HG03469 (cell line): ENCODE measurements at regions not wholly inside any gene's neighbourhood (a gene's known extent, or its start where the extent isn't known, plus 50 kb on each side); places are given as distances from the start of the nearest gene placed in this dataset.
"Not testable (repeated sequence)": the region's sequence is repeated elsewhere in the genome, so short reads cannot be mapped to it uniquely, and the experiment has no call there.

Experiments
- ATAC-seq: cut with Tn5 transposase; IDR thresholded peaks from one replicate; pipeline ENCODE4 v1.9.1; 2021; ENCODE audit warnings: mild to moderate bottlenecking, moderate library complexity, moderate number of reproducible peaks; ENCODE audit not compliant: unreplicated experiment

DNA sequence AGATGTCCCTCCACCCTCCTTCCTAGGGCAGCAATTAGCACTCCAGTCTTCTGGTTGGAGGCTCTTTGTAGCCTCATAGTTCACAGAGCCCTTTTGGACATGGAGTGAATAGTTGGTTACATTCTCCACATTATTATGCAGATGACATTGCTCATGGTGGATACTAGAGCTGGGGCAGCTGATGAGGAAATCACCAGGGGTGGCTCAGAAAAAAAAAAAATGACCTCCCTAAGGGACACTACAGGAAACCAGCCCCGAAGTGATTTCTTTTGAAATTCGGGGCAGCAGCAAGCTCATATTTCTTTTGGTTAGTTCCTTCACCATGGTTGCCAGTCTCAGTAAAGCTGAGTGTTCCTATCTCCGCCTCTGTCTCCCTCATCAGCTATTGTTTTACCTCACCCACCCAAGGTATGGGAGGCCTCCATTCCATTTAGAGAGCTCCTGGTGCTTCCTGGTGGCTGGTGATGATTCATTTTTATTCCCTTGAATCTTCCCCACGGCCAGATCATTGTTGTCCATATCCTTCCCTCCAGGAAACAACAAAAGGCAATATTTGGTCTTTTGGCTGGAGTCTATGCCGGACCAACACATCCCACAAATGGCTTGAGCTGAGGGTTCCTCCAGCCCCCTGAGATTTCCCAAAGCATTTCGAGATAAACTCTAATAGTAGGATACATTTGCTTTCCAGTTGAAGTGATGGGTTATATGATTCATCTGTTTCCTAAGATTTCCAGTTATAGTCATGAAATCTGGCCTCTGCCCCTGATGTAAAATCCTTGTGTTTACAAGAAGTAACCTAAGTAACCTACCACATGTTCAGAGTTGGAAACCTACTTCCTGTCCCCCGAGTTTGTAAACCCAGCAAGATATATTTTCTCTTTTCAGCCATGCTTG is 56.2 kb upstream of the NID2 start:
- ATAC-seq, result no peak

DNA sequence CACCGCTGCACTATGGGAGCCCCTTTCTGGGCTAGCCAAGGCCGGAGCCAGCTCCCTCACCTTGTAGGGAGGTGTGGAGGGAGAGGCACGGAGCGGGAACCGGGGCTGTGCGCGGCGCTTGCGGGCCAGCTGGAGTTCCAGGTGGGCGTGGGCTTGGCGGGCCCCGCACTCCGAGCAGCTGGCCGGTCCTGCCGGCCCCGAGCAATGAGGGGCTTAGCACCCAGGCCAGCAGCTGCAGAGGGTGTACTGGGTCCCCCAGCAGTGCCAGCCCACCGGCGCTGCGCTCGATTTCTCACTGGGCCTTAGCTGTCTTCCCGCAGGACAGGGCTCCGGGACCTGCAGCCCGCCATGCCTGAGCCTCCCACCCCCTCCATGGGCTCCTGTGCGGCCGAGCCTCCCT is 53.3 kb upstream of the NID2 start:
- ATAC-seq, result not testable (repeated sequence)

DNA sequence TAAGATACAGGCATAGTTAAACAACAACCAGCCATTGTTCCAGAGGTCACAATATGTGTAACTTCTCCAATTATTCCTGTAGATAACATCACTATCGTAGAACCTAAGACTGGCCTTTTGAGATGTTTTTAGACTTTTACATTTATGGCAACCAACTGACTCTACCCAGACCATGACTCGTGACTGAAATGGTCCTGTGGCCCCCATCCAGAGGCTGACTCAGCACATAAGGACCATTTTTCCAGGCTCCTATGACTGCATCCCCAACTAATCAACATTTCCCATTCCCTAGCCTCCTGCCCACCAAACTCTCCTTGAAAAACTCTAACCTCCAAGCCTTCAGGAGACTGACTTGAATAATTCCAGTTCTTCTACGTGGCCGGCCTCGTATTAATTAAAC is 52.6 kb upstream of the NID2 start:
- ATAC-seq, result no peak

DNA sequence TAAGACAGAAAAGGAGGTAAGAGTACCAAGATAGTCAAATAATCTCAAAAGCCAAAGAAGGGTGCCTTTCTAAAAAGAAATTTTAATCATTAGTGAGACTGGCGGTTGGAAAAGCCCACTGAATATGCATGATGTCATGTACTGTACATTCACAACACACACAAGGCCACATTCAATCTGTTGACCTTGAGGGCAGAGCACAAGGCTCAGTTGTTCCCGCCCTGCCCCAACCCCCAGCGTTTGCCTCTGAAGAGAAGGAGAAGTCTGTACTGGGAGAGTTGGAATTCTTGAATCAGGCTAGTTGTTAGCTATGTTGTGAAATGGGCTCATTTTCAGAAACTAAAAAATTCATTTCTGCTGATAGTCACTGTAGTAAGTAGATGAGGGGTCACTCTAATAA is 50.2 kb upstream of the NID2 start:
- no peak for ATAC-seq
